SK-N-SH (cell line): ENCODE measurements at regions not wholly inside any gene's neighbourhood (a gene's known extent, or its start where the extent isn't known, plus 50 kb on each side); places are given as distances from the start of the nearest gene placed in this dataset.

Source experiments
- CTCF ChIA-PET: fragments of 300-600, 350-600 bp; formaldehyde crosslinking; extraction: SDS; loops from one replicate; lab custom pipeline; 2021; lab: Yijun Ruan, JAX
- POLR2A ChIA-PET: fragments of 350-600 bp; sonication (Branson Sonifier 250); formaldehyde crosslinking; extraction: SDS; loops from one replicate; lab custom pipeline; 2020; ENCODE audit warnings: antibody characterized with exemption, inconsistent platforms; lab: Yijun Ruan, JAX
- DNase-seq: peaks from one replicate; pipeline ENCODE4 v3.0.0; 2012
- H2AFZ ChIP-seq: fragments of 200-600 bp; sonication (generic); 2 replicates; pipeline ENCODE4 v1.8.1; 2016; ENCODE audit warnings: antibody characterized with exemption, mild to moderate bottlenecking, low read depth
- H3F3A ChIP-seq: fragments of 200-600 bp; sonication (generic); replicated peaks from 2 replicates; pipeline ENCODE3; 2016; ENCODE audit warnings: antibody characterized with exemption, mild to moderate bottlenecking; ENCODE audit not compliant: insufficient read depth
- H3K27ac ChIP-seq, 2 experiments: fragments of 200-500 bp in 1 of 2; fragments of 200-600 bp in 1 of 2; sonication (Bioruptor generic) in 1 of 2; sonication (generic), shearing (Covaris generic) in 1 of 2; 2 replicates each; pipeline versions ENCODE4 v1.5.1 to v1.6.1; 2014 to 2016; ENCODE audit warnings: low read depth in 2 of 2, inconsistent platforms in 1 of 2, low read length in 1 of 2, mild to moderate bottlenecking in 1 of 2, mixed read lengths in 1 of 2
- H3K27me3 ChIP-seq: fragments of 200-600 bp; sonication (generic), shearing (Covaris generic); 2 replicates; pipeline ENCODE4 v1.6.1; 2016; ENCODE audit warnings: mixed run types; ENCODE audit not compliant: insufficient read depth
- H3K36me3 ChIP-seq, 2 experiments: fragments of 200-500 bp in 1 of 2; fragments of 200-600 bp in 1 of 2; sonication (Bioruptor generic) in 1 of 2; sonication (generic) in 1 of 2; replicated peaks in 1 of 2; 2 replicates each; pipeline versions ENCODE3 to v1.5.1; 2014 to 2016; ENCODE audit warnings: low read length in 1 of 2, mild to moderate bottlenecking in 1 of 2; ENCODE audit not compliant: insufficient read depth in 2 of 2, control insufficient read depth in 1 of 2
- H3K4me1 ChIP-seq, 2 experiments: fragments of 200-500 bp in 1 of 2; fragments of 200-600 bp in 1 of 2; sonication (Bioruptor generic) in 1 of 2; sonication (generic), shearing (Covaris generic) in 1 of 2; 2 replicates each; pipeline versions ENCODE4 v1.5.1 to v1.6.1; 2014 to 2016; ENCODE audit warnings: low read depth in 1 of 2, low read length in 1 of 2, mixed run types in 1 of 2; ENCODE audit not compliant: insufficient read depth in 2 of 2, control insufficient read depth in 1 of 2
- H3K4me2 ChIP-seq: fragments of 200-600 bp; sonication (generic), shearing (Covaris generic); 2 replicates; pipeline ENCODE4 v1.6.1; 2017; ENCODE audit warnings: mixed run types
- H3K4me3 ChIP-seq, 2 experiments: fragments of 200-500 bp in 1 of 2; fragments of 200-600 bp in 1 of 2; sonication (Bioruptor generic) in 1 of 2; sonication (generic), shearing (Covaris generic) in 1 of 2; 2 replicates each; pipeline versions ENCODE4 v1.5.1 to v1.8.1; 2014 to 2016; ENCODE audit warnings: low read depth in 2 of 2, inconsistent platforms in 1 of 2, low read length in 1 of 2, mild to moderate bottlenecking in 1 of 2, mixed read lengths in 1 of 2, moderate library complexity in 1 of 2
- H3K79me2 ChIP-seq: fragments of 200-600 bp; sonication (generic); 2 replicates; pipeline ENCODE4 v1.8.1; 2017; ENCODE audit warnings: mild to moderate bottlenecking; ENCODE audit not compliant: insufficient read depth
- H3K9ac ChIP-seq: fragments of 200-600 bp; sonication (generic); 2 replicates; pipeline ENCODE4 v1.6.1; 2017; ENCODE audit warnings: mixed run types
- H3K9me2 ChIP-seq: fragments of 200-600 bp; sonication (generic); 2 replicates; pipeline ENCODE4 v1.6.1; 2017; ENCODE audit warnings: mixed run types
- H3K9me3 ChIP-seq: fragments of 200-600 bp; sonication (generic); 2 replicates; pipeline ENCODE4 v1.6.1; 2017; ENCODE audit warnings: mixed run types, mild to moderate bottlenecking, moderate library complexity
- H4K20me1 ChIP-seq: fragments of 200-600 bp; sonication (generic); 2 replicates; pipeline ENCODE4 v1.6.1; 2017; ENCODE audit warnings: mild to moderate bottlenecking, mixed run types; ENCODE audit not compliant: insufficient read depth
- EZH2phosphoT487 ChIP-seq: fragments of 200-600 bp; sonication (generic); IDR thresholded peaks from 2 replicates; pipeline ENCODE4 v1.6.1; 2017; ENCODE audit warnings: low read depth, mixed run types, mild to moderate bottlenecking, antibody characterized with exemption, moderate library complexity, borderline replicate concordance
- GABPA ChIP-seq: IDR thresholded peaks from 2 replicates; pipeline ENCODE4 v1.4.0; 2012; ENCODE audit warnings: low read depth, mild to moderate bottlenecking
- RCOR1 ChIP-seq: fragments of 150-350 bp; IDR thresholded peaks from 2 replicates; pipeline ENCODE4 v1.6.1; 2017; ENCODE audit warnings: antibody characterized with exemption, low read length
- TAF1 ChIP-seq: IDR thresholded peaks from 2 replicates; pipeline ENCODE4 v1.6.1; 2012; ENCODE audit warnings: low read depth, mild to moderate bottlenecking, low read length, moderate library complexity, borderline replicate concordance
- USF2 ChIP-seq: fragments of 150-350 bp; IDR thresholded peaks from 2 replicates; pipeline ENCODE4 v1.6.1; 2017; ENCODE audit warnings: antibody characterized with exemption, low read length, low read depth, borderline replicate concordance
- WGBS: methylation state at CpG from one replicate; pipeline ENCODE4 v1.1.6; 2017; ENCODE audit warnings: low lambda C conversion rate; 5-methylcytosine and 5-hydroxymethylcytosine counted together

GRCh38 chr1:238107322-238107721 lies 216.6 kb upstream of the ZP4 start:
- Histone ChIP-seq H3K27ac (no peak overlapping the region), H3K9me2 (no peaks in the 10 kb centered on the region)
- 5% methylated on average over 1 of the region's 1 CpG for WGBS

GRCh38 chr1:238104752-238105151 lies 214.0 kb upstream of the ZP4 start:
- POLR2A ChIA-PET: no interaction called here
- WGBS: 0% methylated on average over 1 of the region's 2 CpGs

More at GRCh38 chr1:238107322-238107721, 216.6 kb upstream of the ZP4 start:
- Histone ChIP-seq H3F3A (no peaks in the 10 kb centered on the region), H3K36me3 (no peaks in the 10 kb centered on the region), H4K20me1 (no peaks in the 10 kb centered on the region), H2AFZ (no peak overlapping the region), H3K9ac (no peak overlapping the region), H3K9me3 (no peaks in the 10 kb centered on the region), H3K4me1 (no peaks in the 10 kb centered on the region; a peak in 1 of 4 replicates), H3K79me2 (no peaks in the 10 kb centered on the region), H3K27me3 (no peaks in the 10 kb centered on the region), H3K4me2 (no peak overlapping the region), H3K4me3 (no peak overlapping the region)
- DNase-seq: no peak
- no peak for TF ChIP-seq RCOR1
- ChIA-PET CTCF (no interaction called here), POLR2A (no interaction called here)

GRCh38 chr1:238101923-238102322 lies 211.2 kb upstream of the ZP4 start:
- DNase-seq: no peak
- H3K36me3 ChIP-seq: no peaks in the 10 kb centered on the region
- POLR2A ChIA-PET: no interaction called here
- H3K9me3 ChIP-seq: no peaks in the 10 kb centered on the region
- H2AFZ ChIP-seq: no peak overlapping the region
- H3K9ac ChIP-seq: no peak overlapping the region
- no peaks in the 10 kb centered on the region for H3K4me1 ChIP-seq
- H3K27me3 ChIP-seq: no peaks in the 10 kb centered on the region
- CTCF ChIA-PET: interaction anchor here (0.7 to 1.1 kb wide), 2 partner anchors 40 to 237 kb away, joined by 3 read pairs; no protein-coding TSS in a partner anchor
- no peak overlapping the region for H3K4me3 ChIP-seq
- 49% methylated on average over 2 of the region's 2 CpGs for WGBS
- H3K79me2 ChIP-seq: no peaks in the 10 kb centered on the region
- no peak overlapping the region for H3K27ac ChIP-seq
- H3K9me2 ChIP-seq: no peaks in the 10 kb centered on the region
- TF ChIP-seq USF2 (no peak), GABPA (no peak)
- TF ChIP-seq, all 33 proteins: peak for 0
- H4K20me1 ChIP-seq: no peaks in the 10 kb centered on the region
- H3K4me2 ChIP-seq: no peak overlapping the region
- H3F3A ChIP-seq: no peaks in the 10 kb centered on the region

More at GRCh38 chr1:238104752-238105151, 214.0 kb upstream of the ZP4 start:
- CTCF ChIA-PET: interaction anchor here (0.9 kb wide), 1 partner anchor 25 kb away, joined by 3 read pairs; no protein-coding TSS in a partner anchor
- DNase-seq: no peak
- Histone ChIP-seq H3K27me3 (no peaks in the 10 kb centered on the region), H4K20me1 (no peaks in the 10 kb centered on the region), H3K4me3 (no peak overlapping the region), H3K79me2 (no peaks in the 10 kb centered on the region), H2AFZ (no peak overlapping the region), H3K27ac (no peak overlapping the region), H3K9me2 (no peaks in the 10 kb centered on the region), H3K4me1 (no peaks in the 10 kb centered on the region; a peak in 1 of 4 replicates), H3F3A (no peaks in the 10 kb centered on the region), H3K9ac (no peak overlapping the region), H3K4me2 (no peak overlapping the region), H3K36me3 (no peaks in the 10 kb centered on the region), H3K9me3 (no peaks in the 10 kb centered on the region)
- TF ChIP-seq TAF1: no peak
- TF ChIP-seq GABPA: no peak
- no peak for TF ChIP-seq EZH2phosphoT487
